Gastroesophageal sphincter (tissue), 4 donors: ENCODE measurements at regions not wholly inside any gene's neighbourhood (a gene's known extent, or its start where the extent isn't known, plus 50 kb on each side); places are given as distances from the start of the nearest gene placed in this dataset.

Experiments used
- ATAC-seq: fragments of 150-250 bp; one replicate; pipeline ENCODE4 v1.9.1; 2016; ENCODE audit warnings: mild to moderate bottlenecking, moderate library complexity
- H3K27ac ChIP-seq, 4 donors: fragments of 200-600 bp; sonication (generic) in 3 of 4; 1 replicate in 3 of 4; 2 replicates in 1 of 4; pipeline ENCODE4 v1.5.1; 2016 to 2019
- H3K27me3 ChIP-seq: fragments of 200-600 bp; sonication (generic); one replicate; pipeline ENCODE4 v1.5.1; 2019
- H3K36me3 ChIP-seq, 2 donors: fragments of 200-600 bp; sonication (generic); one replicate each; pipeline ENCODE4 v1.5.1; 2019; ENCODE audit warnings: control low read depth in 1 of 2
- H3K4me1 ChIP-seq, 3 donors: fragments of 200-600 bp; sonication (generic); 1 replicate in 2 of 3; 2 replicates in 1 of 3; pipeline ENCODE4 v1.5.1; 2016 to 2019; ENCODE audit warnings: control low read depth in 2 of 3
- H3K4me3 ChIP-seq, 2 donors: fragments of 200-600 bp; sonication (generic); one replicate each; pipeline ENCODE4 v1.5.1; 2019; ENCODE audit warnings: mild to moderate bottlenecking in 1 of 2, moderate library complexity in 1 of 2
- H3K9me3 ChIP-seq, 3 donors: fragments of 200-600 bp; sonication (generic); one replicate each; pipeline ENCODE4 v1.5.1; 2017 to 2019; ENCODE audit warnings: control low read depth in 2 of 3
- CTCF ChIP-seq, 4 experiments: fragments of 200-600 bp in 2 of 4; fragments of 450-650 bp in 2 of 4; sonication (generic) in 1 of 4; IDR thresholded peaks; one replicate each; pipeline ENCODE4 v1.5.1; 2017 to 2019; ENCODE audit warnings: antibody characterized with exemption in 4 of 4, mild to moderate bottlenecking in 2 of 4, moderate library complexity in 2 of 4
- EP300 ChIP-seq: sonication (generic); formaldehyde crosslinking; IDR thresholded peaks from one replicate; pipeline ENCODE4 v1.6.1; 2017; ENCODE audit warnings: antibody characterized with exemption, mild to moderate bottlenecking
- POLR2A ChIP-seq, 2 donors: fragments of 450-650 bp; IDR thresholded peaks; one replicate each; pipeline ENCODE4 v1.6.1; 2017; ENCODE audit warnings: antibody characterized with exemption in 2 of 2, mild to moderate bottlenecking in 2 of 2, moderate library complexity in 1 of 2
- POLR2AphosphoS5 ChIP-seq: sonication (generic); formaldehyde crosslinking; IDR thresholded peaks from one replicate; pipeline ENCODE4 v1.6.1; 2017; ENCODE audit warnings: antibody characterized with exemption
- WGBS, 2 donors: methylation state at CpG; one replicate each; pipeline ENCODE4 v1.1.5; 2018; ENCODE audit warnings: low coverage in 1 of 2; 5-methylcytosine and 5-hydroxymethylcytosine counted together

GRCh38 chrX:40281336-40282005 lies 183.7 kb upstream of the BCOR start:
- WGBS, 2 donors = 97% methylated on average over 3 of the region's 4 CpGs; no CpG with 5 or more reads in 1 of the 2 donors
- Histone ChIP-seq H3K4me3 (no peak overlapping the region), H3K9me3 (no peaks in the 10 kb centered on the region), H3K27me3 (no peaks in the 10 kb centered on the region), H3K4me1 (peaks cover 0 to 5% (median 0%) of the 10 kb centered on the region in 3 donors), H3K27ac (no peak overlapping the region), H3K36me3 (no peaks in the 10 kb centered on the region)
- TF ChIP-seq POLR2AphosphoS5 = no peak
- no peak for TF ChIP-seq EP300
- TF ChIP-seq POLR2A (IDR thresholded peaks at IDR 0.05) = no peak
- no peak for TF ChIP-seq CTCF (IDR thresholded peaks at IDR 0.05)
- no peak for ATAC-seq

GRCh38 chrX:40279762-40280161 lies 182.0 kb upstream of the BCOR start:
- Histone ChIP-seq H3K4me1 (peaks cover 0 to 5% (median 0%) of the 10 kb centered on the region in 3 donors), H3K27me3 (no peaks in the 10 kb centered on the region), H3K4me3 (no peak overlapping the region), H3K9me3 (no peaks in the 10 kb centered on the region), H3K36me3 (no peaks in the 10 kb centered on the region), H3K27ac (no peak overlapping the region)
- TF ChIP-seq EP300 = no peak
- TF ChIP-seq CTCF (IDR thresholded peaks at IDR 0.05) = no peak
- no peak for TF ChIP-seq POLR2A (IDR thresholded peaks at IDR 0.05)
- TF ChIP-seq POLR2AphosphoS5 = no peak
- 84% methylated on average over 2 of the region's 5 CpGs; no CpG with 5 or more reads in 1 of the 2 donors for WGBS, 2 donors
- no peak for ATAC-seq

- ATAC-seq = no peak
- Histone ChIP-seq H3K27me3 (no peaks in the 10 kb centered on the region), H3K27ac (no peak overlapping the region), H3K4me3 (no peak overlapping the region), H3K36me3 (no peaks in the 10 kb centered on the region), H3K9me3 (no peaks in the 10 kb centered on the region), H3K4me1 (peaks cover 0 to 5% (median 0%) of the 10 kb centered on the region in 3 donors)
- 83 to 100% methylated on average over 1 of the region's 3 CpGs for WGBS, 2 donors
- TF ChIP-seq POLR2A (IDR thresholded peaks at IDR 0.05) = no peak
- no peak for TF ChIP-seq EP300
- no peak for TF ChIP-seq CTCF (IDR thresholded peaks at IDR 0.05)
- TF ChIP-seq POLR2AphosphoS5 = no peak
Observed at GRCh38 chrX:40279091-40279430, 181.3 kb upstream of the BCOR start.

GRCh38 chrX:40278340-40279090 lies 180.8 kb upstream of the BCOR start:
- WGBS, 2 donors = 80 to 89% methylated on average over 7 to 8 of the region's 10 CpGs
- Histone ChIP-seq H3K4me3 (no peak overlapping the region), H3K36me3 (no peaks in the 10 kb centered on the region), H3K27ac (no peak overlapping the region), H3K4me1 (peaks cover 0 to 4% (median 0%) of the 10 kb centered on the region in 3 donors), H3K27me3 (no peaks in the 10 kb centered on the region), H3K9me3 (no peaks in the 10 kb centered on the region)
- TF ChIP-seq CTCF (IDR thresholded peaks at IDR 0.05) (no peak), EP300 (no peak), POLR2A (IDR thresholded peaks at IDR 0.05) (no peak), POLR2AphosphoS5 (no peak)
- ATAC-seq = no peak

- no peaks in the 10 kb centered on the region for H3K27me3 ChIP-seq
Observed at GRCh38 chrX:40277672-40278071, 179.9 kb upstream of the BCOR start.

More at GRCh38 chrX:40277672-40278071, 179.9 kb upstream of the BCOR start:
- H3K36me3 ChIP-seq = no peaks in the 10 kb centered on the region
- no peak overlapping the region for H3K27ac ChIP-seq
- WGBS, 2 donors = 67 to 85% methylated on average over 1 to 3 of the region's 3 CpGs
- TF ChIP-seq EP300 (no peak), CTCF (IDR thresholded peaks at IDR 0.05) (no peak), POLR2AphosphoS5 (no peak), POLR2A (IDR thresholded peaks at IDR 0.05) (no peak)
- H3K4me3 ChIP-seq = no peak overlapping the region
- no peaks in the 10 kb centered on the region for H3K4me1 ChIP-seq
- no peaks in the 10 kb centered on the region for H3K9me3 ChIP-seq
- no peak for ATAC-seq
